ENCODE measurements at regions not wholly inside any gene's neighbourhood (a gene's known extent, or its start where the extent isn't known, plus 50 kb on each side); places are given as distances from the start of the nearest gene placed in this dataset.
"Not testable (repeated sequence)": the region's sequence is repeated elsewhere in the genome, so short reads cannot be mapped to it uniquely, and the experiment has no call there.

DNA sequence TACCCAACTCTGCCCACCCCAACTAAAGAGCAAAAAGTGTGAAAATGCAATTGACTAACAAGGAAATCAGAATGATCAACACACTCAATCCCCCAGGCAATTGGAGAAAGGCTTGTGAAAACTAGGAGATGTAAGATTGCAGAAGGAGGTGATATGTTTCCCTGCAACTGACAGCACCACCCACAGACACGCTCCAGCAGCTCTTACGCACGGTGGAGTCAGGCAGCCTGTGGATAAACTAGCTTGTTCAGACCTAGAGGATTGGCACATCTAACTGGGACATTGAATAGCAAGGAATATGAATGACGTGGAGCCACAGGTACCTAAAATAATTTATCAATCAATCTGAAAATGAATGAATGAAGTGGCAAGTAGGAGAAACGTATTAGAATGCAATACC is 125.7 kb upstream of the MYO3A start:
- no peak for DNase-seq (ENCODE audit: low read depth)

GRCh38 chr10:25811052-25811685 is 122.9 kb upstream of the MYO3A start:
- DNase-seq (ENCODE audit: low read depth): no peak

DNA sequence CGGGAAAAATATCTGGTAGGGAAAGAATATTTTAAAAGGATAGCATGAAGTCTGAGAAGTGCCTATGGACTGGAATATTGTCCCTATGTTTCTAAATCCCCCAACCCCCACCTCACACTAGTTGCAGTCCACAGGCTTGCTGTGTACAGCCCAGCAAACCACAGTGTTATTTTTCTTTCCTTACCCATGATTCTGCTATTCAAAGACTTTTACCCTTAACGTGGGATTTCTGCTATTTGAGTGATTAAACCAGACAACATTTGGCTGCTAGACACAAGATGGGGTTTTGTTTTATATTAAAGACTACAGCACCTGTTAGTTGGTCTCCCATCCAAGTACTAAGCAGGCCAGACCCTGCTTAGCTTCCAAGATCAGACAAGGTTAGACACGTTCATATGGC is 120.5 kb upstream of the MYO3A start:
- DNase-seq (ENCODE audit: low read depth): no peak

- DNase-seq (ENCODE audit: low read depth): no peak
These were observed 118.8 kb upstream of the MYO3A start for GRCh38 chr10:25815236-25815635.

- no peak for DNase-seq (ENCODE audit: low read depth)
These were observed 117.8 kb upstream of the MYO3A start for GRCh38 chr10:25815999-25816768.

GRCh38 chr10:25817200-25817599 is 116.8 kb upstream of the MYO3A start:
- DNase-seq (ENCODE audit: low read depth): no peak

DNA sequence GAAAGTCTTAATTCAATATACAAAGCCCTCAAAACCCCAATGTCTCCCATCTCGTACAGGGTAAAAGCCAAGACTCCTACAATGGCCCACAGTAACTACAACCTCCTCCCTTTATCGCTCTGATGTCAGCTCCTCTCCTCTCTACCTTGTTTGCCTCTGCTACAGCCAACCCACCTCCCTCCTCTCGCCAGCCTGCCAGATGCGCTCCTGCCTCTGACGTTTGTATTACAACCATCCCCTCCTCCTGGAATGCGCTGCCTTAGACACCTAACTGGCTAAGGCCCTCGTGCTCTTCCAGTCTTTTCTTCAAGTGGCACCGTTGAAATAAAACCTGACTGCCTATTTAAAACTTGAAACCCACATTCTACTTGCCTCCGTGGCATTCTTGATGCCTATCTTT is 115.3 kb upstream of the MYO3A start:
- DNase-seq (ENCODE audit: low read depth): no peak

DNA sequence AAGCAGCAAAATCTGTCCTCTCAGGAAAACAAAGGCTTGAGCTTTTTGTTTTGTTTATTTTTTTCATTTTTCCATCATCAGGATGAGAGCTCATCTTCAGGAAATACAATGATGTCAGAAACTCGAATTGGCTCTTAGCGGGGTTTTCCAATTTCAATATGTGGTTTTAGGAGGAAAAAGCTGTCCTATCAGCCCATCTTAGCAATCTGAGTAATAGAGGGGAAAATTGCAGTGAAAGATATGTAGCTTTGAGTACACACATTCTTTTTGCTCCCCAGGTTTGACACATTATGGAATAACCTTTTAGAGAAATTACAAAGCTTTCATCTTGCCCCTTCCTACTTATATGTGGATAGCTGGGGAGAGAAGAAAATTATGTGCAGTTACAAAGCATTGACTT is 113.6 kb upstream of the MYO3A start:
- DNase-seq (ENCODE audit: low read depth): no peak

GRCh38 chr10:25820874-25821273 is 113.2 kb upstream of the MYO3A start:
- no peak for DNase-seq (ENCODE audit: low read depth)

GRCh38 chr10:25824050-25824449 is 110.0 kb upstream of the MYO3A start:
- no peak for DNase-seq (ENCODE audit: low read depth)

- no peak for DNase-seq (ENCODE audit: low read depth)
These were observed 105.6 kb upstream of the MYO3A start for GRCh38 chr10:25828475-25828874.

GRCh38 chr10:25831080-25831479 is 102.9 kb upstream of the MYO3A start:
- DNase-seq (ENCODE audit: low read depth): no peak

DNA sequence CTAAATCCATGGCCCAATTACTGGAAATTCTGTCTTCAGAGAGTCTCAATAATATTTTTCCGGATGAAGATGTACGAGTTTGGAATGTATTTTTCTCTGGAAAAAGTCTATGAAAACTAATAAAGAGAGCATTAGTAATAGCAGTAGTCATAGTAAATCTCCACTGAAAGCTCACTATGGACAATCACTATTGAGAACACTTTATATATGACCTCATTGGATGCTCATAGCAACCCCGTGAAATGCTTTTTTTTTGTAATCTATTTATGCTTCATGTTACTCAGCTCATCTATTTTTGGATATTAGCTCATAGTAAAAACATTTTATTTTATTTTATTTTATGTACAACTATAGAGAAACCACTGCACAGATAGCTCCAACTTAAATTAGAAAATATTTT is 94.3 kb upstream of the MYO3A start:
- DNase-seq (ENCODE audit: low read depth): no peak

DNA sequence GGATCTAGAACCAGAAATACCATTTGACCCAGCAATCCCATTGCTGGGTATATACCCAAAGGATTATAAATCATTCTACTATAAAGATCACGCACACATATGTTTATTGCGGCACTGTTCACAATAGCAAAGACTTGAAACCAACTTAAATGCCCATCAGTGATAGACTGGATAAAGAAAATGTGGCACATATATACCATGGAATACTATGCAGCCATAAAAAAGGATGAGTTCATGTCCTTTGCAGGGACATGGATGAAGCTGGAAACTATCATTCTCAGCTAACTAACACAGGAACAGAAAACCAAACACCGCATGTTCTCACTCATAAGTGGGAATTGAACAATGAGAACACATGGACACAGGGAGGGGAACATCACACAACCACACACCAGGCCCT is 93.2 kb upstream of the MYO3A start:
- not testable (repeated sequence) for DNase-seq (ENCODE audit: low read depth)

DNA sequence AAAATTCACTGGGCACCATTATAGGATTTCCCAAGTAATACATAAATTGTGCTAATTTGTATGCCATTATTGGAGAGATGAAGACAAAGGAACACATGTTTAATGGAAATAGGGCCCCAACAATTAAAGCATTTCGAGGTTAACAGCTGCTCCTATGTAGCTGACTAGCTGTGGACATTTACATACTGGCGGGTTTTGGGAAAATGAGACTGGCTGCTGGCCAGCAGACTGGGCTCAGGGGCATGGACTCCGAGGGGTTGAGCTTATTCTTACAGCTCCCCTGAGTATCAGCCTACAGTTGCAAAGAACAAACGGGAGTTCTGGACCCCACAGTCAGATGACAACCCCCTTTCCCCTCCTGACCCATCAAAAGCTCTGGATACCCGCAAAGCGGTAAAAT is 91.9 kb upstream of the MYO3A start:
- no peak for DNase-seq (ENCODE audit: low read depth)

GRCh38 chr10:25843551-25844170 is 90.4 kb upstream of the MYO3A start:
- DNase-seq (ENCODE audit: low read depth): no peak

DNA sequence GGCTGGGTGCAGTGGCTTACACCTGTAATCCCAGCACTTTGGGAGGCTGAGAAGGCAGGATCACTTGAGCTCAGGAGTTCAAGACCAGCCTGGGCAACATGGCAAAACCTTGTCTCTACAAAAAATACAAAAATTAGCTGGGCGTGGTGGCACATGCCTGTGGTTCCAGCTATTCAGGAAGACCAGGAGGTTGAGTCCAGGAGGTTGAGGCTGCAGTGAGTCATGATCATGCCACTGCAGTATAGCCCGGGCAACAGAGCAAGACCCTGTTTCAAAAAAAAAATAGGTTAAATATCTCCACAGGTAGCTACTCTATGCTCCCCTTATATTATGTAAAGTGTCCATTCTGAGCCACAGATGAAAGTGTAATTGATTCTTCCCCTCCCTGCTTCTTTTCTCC is 89.3 kb upstream of the MYO3A start:
- DNase-seq (ENCODE audit: low read depth): not testable (repeated sequence)

GRCh38 chr10:25849268-25849667 is 84.8 kb upstream of the MYO3A start:
- no peak for DNase-seq (ENCODE audit: low read depth)

DNA sequence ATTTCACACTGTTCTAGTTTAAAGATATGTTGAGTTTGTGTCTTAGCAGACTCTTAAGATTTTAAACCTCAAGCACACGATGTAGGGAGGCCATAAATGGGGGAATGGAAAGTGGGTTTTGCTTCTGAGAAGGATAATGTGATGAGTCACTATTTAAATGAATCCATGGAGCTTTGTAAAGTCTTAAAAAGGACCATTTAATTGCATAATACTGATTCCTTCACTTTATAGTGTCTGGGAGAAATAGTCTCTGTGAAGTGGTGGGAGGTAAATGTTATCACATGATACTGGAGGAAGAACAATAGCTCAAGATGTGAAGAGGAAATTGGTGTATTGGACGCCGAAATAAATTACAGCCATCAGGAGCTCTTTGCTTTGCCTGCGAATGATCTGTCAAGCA is 84.0 kb upstream of the MYO3A start:
- no peak for DNase-seq (ENCODE audit: low read depth)

DNA sequence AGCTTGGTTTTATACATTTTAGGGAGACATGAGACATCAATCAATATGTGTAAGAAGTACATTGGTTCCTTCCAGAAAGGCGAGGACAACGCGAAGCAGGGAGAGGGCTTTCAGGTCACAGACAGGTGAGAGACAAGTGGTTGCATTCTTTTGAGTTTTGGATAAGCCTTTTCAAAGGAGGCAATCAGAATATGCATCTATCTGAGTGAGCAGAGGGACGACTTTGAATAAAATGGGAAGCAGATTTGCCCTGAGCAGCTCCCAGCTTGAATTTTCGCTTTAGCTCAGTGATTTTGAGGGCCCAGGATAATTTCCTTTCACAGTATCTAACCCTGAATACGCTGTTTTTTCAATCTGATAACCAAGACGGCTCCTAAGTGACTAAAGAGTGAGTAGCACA is 82.5 kb upstream of the MYO3A start:
- no peak for DNase-seq (ENCODE audit: low read depth)

DNA sequence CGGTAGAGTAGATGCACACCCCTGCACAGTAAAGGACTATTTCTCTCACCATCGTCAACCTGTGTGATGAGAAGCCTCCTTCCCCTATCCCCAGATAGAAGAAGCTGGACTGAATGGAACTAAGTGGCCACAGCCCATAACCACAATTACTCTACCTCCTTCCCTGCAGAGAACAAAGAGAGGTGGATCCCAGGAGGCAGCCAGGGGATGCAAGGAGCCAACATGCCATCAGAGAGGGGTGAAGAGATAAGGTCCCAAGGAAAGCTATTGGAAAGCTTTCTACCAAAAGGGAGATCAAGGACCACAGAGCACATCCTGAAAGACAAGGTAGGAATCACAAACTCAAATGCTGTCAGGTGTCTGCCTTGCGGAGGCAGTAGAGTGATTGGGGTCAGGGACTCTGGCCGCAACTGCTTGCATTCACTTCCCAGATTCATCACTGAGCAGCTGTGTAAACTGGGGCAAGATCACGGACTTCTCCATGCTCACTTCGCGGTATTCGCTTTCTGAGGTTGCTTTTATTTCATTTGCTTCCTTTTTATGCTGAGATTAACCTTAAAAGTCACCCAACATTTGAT is 81.6 kb upstream of the MYO3A start:
- no peak for DNase-seq (ENCODE audit: low read depth)

- no peak for DNase-seq (ENCODE audit: low read depth)
These were observed 76.0 kb upstream of the MYO3A start for GRCh38 chr10:25858076-25858475.

DNA sequence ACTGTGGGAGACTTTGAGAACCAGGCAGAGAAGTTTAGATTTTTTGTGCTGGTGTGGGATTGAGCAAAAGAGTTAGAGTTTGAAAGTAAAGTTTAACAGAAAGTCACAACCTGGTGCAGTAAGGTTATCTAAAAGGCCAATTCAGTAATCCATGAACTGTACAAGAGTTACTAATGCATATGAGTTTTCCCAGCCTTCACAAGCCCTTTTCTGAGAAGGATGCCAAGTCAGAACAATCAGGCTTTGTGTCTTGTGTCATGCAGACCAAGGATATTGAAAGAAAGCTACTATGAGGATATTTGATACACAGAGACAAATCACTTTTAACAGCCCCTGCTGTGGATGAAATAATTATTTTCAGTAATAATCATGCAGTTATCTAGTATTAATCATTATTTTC is 68.8 kb upstream of the MYO3A start:
- DNase-seq (ENCODE audit: low read depth): no peak
